HG03025 (cell line): ENCODE measurements at regions not wholly inside any gene's neighbourhood (a gene's known extent, or its start where the extent isn't known, plus 50 kb on each side); places are given as distances from the start of the nearest gene placed in this dataset.
"Not testable (repeated sequence)": the region's sequence is repeated elsewhere in the genome, so short reads cannot be mapped to it uniquely, and the experiment has no call there.

Experiments
- ATAC-seq: cut with Tn5 transposase; IDR thresholded peaks from one replicate; pipeline ENCODE4 v1.9.1; 2021; ENCODE audit warnings: mild to moderate bottlenecking, moderate library complexity; ENCODE audit not compliant: unreplicated experiment, low FRiP score

GRCh38 chr15:21774760-21775159 is 102.8 kb downstream of the POTEB start:
- ATAC-seq = not testable (repeated sequence)

- ATAC-seq = not testable (repeated sequence)
These were observed 111.0 kb downstream of the POTEB start for GRCh38 chr15:21766524-21766923.

GRCh38 chr15:21763756-21764155 is 113.8 kb downstream of the POTEB start:
- not testable (repeated sequence) for ATAC-seq

GRCh38 chr15:21760250-21761023 is 117.1 kb downstream of the POTEB start:
- not testable (repeated sequence) for ATAC-seq

GRCh38 chr15:21759401-21760165 is 118.0 kb downstream of the POTEB start:
- not testable (repeated sequence) for ATAC-seq

GRCh38 chr15:21753838-21754237 is 123.7 kb downstream of the POTEB start:
- ATAC-seq = not testable (repeated sequence)

GRCh38 chr15:21752124-21752957 is 125.2 kb downstream of the POTEB start:
- not testable (repeated sequence) for ATAC-seq

- not testable (repeated sequence) for ATAC-seq
These were observed 128.4 kb downstream of the POTEB start for GRCh38 chr15:21749173-21749572.

GRCh38 chr15:21744245-21744915 is 133.2 kb downstream of the POTEB start:
- not testable (repeated sequence) for ATAC-seq

GRCh38 chr15:21742067-21742466 is 135.5 kb downstream of the POTEB start:
- ATAC-seq = not testable (repeated sequence)

- not testable (repeated sequence) for ATAC-seq
These were observed 139.5 kb downstream of the POTEB start for GRCh38 chr15:21738003-21738402.

- not testable (repeated sequence) for ATAC-seq
These were observed 141.1 kb downstream of the POTEB start for GRCh38 chr15:21736443-21736842.

- ATAC-seq = not testable (repeated sequence)
These were observed 141.7 kb downstream of the POTEB start for GRCh38 chr15:21735837-21736236.

- not testable (repeated sequence) for ATAC-seq
These were observed 142.2 kb downstream of the POTEB start for GRCh38 chr15:21735368-21735767.

GRCh38 chr15:21731496-21731895 is 146.0 kb downstream of the POTEB start:
- ATAC-seq = peak; percentile 50

GRCh38 chr15:21730427-21731405 is 146.8 kb downstream of the POTEB start:
- ATAC-seq = peak; percentile 72

GRCh38 chr15:21724988-21725387 is 152.5 kb downstream of the POTEB start:
- not testable (repeated sequence) for ATAC-seq

- ATAC-seq = not testable (repeated sequence)
These were observed 156.4 kb downstream of the POTEB start for GRCh38 chr15:21721115-21721514.

- ATAC-seq = peak; percentile 70
These were observed 158.8 kb downstream of the POTEB start for GRCh38 chr15:21718779-21719178.
